Femur (tissue), 1 donor: ENCODE measurements at regions not wholly inside any gene's neighbourhood (a gene's known extent, or its start where the extent isn't known, plus 50 kb on each side); places are given as distances from the start of the nearest gene placed in this dataset.

Experiments used
- DNase-seq: peaks from one replicate; pipeline ENCODE4 v3.0.0-alpha.2; 2017

DNA sequence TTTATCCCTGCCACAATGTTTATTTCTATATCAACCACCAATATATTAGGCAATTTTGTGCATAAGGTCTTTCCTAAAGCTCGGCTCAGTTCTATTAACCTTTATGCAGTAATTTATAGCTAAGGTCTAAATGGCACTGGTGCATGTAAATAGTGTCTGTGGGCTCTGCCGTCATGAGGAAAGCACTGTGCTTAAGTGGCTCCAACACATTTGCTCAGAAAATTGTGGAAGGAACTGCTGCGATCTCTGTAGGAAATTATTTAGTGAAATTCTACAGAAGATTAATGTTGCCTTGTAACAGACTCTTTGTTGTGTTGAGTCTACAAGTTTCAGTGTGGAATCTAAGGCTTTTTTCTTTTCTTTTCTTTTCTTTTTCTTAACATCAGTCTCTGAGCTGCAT lies 54.0 kb upstream of the EGLN3 start:
- DNase-seq, result no peak

DNA sequence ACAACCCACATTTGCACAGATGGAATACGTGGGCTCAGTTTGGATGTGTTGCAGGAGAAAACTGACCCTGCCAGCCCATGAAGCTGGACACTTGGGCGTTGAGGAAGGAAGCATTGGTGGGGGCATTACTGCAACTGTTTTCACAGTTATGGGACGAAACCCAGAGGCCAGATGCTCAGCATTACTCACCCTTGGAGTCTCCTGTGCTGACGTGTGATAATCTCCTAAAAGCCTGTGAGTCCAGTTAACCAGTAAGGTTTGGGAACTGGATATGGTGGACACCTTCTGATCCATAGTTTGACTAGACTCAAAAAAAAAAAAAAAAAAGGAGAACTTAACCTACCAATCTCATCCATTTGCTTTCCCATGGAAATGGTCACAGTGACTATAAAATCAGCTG lies 52.8 kb upstream of the EGLN3 start:
- peak; percentile 20 for DNase-seq

DNA sequence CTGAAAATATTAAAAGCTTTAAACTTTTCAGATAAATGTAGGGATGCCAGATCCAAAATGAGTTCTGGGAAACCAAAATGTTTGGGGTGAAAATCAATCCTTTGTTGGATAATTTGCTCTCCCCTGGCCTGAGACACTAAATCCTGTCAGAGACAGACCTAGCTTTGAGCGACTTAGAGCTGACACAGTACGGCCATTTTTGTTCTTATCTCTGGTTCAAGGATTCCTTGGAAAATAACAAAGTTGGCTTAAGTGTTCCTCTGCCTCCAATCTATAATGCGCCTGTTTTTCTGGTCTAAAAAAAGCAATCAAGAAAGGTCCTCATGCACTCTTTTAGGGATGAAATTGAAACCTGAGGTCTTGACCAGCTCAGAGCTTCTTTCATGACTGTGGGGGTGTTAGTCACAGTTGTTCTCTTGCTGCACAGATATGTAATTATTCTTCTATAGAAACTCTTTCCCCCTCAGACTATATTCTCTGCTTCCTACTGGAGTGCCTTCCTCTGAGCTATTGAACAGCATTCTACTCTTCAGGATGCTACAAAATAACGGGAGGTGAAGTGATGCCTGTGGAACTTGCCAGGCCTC lies 52.3 kb upstream of the EGLN3 start:
- DNase-seq, result no peak
